GM21423 (cell line): ENCODE measurements at regions not wholly inside any gene's neighbourhood (a gene's known extent, or its start where the extent isn't known, plus 50 kb on each side); places are given as distances from the start of the nearest gene placed in this dataset.

Experiments
- ATAC-seq: cut with Tn5 transposase; IDR thresholded peaks from one replicate; pipeline ENCODE4 v1.9.1; 2021; ENCODE audit warnings: mild to moderate bottlenecking, moderate library complexity; ENCODE audit not compliant: unreplicated experiment

DNA sequence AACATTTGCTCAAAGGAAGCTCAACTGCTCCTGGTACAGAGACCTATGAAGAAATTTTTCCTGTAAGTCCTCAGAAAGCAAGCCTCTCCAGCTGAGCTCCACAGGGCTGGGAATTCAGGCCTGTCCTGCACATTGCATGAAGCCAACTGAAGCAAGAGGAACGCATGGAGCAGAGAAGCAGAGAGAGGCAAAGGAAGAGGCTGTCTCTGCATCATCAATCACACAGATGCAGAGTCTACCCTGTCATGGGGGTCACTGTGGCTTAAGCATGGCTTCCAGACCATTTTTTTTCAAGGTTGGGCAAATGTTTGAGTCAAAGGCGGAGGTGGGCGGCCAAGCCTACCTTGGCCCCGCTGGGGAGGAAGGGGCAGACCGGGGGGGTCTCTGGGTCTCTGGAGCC lies 110.3 kb upstream of the MSX1 start:
- no peak for ATAC-seq

DNA sequence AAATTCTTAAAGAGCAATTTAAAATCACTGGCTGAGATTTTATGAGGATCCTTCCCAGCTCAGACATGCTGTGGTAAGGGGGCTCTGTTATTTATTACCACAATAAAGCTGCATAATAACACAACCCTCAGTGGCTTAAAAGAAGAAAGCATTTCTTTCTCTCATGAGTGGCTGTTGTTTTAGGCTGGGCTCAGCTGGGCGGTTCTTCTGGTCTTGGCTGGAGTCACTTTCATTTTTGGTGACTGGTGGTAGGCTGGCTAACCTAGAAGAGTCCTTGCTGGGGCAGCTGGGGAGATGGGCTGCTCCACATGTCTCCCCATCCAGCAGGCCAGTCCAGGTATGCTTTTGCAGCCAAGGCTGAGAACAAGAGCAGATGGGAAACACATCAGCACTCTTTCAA lies 113.0 kb upstream of the MSX1 start:
- ATAC-seq, result no peak

DNA sequence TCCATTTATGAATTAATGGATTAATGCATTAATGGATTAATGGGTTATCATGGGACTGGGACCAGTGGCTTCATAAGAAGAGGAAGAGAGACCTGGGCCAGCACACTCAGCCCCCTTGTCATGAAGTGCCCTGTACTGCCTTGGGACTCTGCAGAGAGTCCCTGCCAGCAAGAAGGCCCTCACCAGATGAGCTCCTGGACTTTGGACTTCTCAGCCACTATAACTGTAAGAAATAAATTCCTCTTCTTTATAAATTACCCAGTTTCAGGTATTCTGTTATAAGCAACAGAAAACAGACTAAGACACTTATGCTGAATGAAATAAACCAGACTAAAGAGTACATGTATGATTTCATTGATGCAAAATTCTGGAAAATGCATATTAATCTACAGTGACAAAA lies 119.4 kb upstream of the MSX1 start:
- ATAC-seq, result no peak

DNA sequence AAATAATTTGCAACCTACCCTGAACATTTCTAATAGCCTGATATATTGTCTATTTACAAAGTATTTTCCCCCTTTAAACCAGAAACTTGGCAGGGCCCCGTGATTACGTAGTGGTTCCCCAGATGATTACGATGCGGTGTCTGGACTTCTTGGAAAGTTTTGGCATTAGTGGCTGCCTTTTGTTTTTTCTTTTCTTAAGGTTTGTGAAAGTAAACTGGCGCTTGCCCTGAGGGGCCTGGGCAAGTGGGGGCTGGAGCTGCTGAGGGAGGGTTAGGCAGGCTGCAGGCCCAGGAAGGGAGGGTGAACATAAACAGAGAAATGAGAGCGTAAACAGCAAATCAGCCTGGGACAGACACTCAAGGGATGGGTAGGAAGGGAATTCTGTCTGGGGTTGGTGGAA lies 123.6 kb upstream of the MSX1 start:
- ATAC-seq, result no peak

DNA sequence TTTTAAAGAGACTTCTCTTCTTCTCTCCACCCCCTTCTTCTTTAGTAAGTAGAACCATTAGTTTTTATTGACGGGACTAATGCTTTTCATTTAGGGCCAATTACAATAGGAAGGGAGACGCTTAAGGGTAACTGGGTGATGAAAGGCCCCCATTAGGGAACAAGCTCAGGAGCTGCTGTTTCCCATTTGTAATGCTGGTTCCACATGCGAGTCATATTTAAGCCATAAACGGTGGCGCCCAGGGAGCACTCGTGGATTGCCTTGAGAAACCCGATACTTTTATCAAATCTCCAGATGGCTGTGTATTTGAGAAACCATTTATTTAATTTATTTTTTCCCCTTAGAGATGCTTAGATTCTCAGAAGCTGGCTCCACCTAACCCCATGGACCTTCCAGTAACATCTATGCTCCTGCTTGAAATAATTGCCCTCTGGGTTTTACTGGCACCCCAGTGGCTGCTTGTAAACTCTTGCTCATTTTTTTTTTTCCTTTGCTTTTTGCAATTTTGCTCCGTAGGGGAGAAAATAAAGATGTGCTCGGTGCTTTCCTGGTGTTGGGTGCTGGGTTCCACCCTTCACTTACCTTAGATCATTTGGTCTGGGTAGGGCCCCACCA lies 124.2 kb upstream of the MSX1 start:
- no peak for ATAC-seq

DNA sequence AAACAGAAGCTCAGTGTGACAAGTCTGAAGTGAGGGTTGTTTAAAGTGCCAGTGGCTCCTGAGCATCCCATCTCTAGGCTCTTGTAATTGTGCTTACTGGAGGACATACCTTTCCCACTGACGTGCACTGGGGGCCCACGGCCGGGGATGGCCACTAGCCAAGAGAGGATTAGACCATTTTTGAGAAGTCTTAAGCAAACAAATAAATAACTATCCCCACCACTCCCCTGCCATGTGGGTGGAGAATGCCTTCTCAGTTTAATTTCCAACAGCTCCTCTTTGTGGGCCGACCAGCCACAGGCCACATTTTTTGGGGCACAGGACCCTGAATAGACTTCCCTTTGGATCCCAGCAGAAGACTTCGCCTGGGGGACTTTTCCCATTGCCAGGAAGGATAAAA lies 125.0 kb upstream of the MSX1 start:
- ATAC-seq, result no peak

DNA sequence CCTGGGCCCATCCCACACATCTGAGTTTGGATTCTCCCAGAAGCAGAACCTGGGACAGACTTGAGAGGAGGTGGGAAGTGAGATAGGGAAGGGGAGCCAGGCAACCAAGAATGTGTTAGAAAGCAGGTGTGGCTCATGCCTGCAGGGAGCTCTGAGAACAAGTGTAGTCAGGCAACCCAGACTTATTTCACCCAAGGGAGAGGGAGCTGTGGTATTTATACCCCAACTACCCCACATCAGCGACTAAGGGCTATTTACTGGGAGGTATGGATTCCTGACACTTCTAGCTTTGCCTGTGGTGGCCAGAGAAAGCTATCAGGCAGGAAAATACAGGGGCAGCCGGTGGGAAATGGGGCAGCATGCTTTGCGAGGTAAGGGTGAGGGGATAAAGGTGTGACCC lies 125.8 kb upstream of the MSX1 start:
- ATAC-seq, result no peak

DNA sequence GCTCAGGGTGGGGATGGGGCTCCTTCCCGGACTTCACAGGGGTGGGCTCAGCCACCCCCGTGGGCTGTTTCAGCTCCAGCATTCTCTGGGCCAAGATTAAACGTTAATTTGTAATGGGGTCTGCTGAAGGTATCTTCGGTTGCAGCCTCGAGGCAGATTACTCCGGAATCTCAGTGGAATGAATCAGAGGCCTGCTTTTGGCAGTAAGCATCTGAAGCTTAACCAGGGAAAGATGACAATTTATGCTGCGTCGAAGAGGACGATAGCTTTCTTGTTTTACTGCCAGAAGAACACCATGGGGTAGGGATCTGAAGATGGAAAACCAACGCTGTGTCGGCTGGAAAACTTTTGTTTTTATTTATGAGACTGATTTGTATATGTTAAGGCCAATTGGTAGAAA lies 129.2 kb upstream of the MSX1 start:
- no peak for ATAC-seq

DNA sequence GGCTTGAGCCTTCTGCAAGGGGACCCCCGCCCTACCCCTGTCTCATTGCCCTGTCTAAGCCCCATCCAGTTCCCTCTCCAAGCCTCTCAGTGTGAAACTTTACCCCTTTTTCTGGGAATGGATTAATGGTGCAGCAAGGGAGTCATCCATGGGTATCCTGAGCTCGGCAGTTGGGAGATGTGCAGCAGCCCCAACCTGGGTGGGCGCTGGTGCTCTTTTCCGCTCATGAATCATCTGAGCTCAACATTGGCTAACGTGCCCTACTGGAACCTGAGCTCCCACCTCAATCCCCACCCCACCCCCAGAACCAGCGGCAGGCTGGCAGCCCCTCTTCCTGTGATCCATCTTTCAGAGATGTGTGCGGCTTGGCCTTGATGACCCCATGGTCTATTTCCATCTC lies 130.3 kb upstream of the MSX1 start:
- no peak for ATAC-seq

DNA sequence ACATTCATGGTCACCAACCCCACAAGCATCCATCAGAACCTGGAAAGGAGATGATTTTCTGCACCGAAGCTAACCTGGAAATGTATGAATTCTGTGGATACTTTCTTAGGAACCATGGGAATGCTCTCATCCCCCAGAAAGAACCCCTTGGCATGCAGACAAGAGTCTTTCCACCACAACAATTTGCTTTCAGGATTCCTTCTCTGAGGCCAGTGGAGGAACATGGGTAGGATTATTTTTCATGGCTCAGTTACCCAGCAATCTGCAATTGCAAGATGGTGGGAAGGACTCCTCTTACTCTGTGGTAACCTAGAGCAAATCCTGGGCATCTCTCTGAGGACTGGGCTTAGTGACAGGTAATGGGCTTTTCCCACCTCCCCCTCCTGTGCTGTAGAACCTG lies 131.9 kb upstream of the MSX1 start:
- ATAC-seq, result no peak

DNA sequence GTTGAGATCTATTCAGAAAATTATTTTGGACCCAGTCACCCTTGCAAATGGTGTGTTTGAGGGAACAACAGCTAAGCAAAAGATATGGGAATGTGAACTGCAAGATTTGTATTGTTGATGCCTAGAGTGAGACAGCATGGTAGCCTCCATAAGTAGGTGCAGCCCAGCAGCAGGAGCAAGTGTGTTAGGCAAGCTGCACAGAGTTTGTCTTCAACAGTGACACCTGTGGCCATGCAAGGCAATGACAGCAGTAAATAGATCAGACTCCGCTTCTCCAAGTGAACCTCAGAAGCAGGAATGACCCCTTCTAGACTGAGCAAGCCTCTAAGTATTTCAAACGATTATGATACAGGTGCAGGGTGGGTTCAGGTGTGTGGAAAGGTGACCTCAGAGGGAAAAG lies 133.4 kb upstream of the MSX1 start:
- no peak for ATAC-seq

DNA sequence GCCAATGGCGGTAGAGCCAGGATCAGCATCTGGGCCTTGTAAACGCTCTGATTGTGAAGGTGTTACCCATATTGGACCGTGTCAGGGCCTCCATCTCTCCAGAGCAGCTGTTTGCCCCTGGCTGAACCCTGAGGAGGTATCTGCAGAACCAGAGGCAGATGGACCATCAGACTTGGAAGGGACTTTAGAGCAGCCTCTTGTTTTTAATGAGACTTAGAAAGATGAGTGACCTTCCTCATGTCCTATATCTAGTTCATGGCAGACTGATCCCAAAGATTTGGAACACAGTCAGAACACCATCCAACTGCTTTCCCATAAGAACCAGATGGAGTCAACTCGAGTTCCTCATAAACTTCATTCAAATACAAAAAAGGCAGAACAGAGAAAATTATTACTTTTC lies 135.1 kb upstream of the MSX1 start:
- ATAC-seq, result no peak

DNA sequence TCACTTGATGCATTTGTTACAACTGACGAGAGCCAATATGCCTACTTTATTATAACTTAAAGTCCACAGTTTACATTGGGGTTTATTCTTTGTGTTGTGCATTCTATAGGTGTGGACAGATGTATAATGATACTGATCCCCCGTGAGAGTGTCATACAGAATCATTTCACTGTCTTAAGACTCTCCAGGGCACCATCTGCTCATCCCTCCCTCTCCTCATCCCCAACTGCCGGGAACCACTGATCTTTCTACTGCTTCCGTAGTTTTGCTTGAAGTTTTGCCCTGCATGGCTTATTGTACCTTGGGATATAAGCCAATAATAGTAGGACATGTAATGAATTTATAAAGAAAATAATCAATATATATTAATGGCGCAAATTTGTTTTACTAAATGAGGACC lies 137.8 kb upstream of the MSX1 start:
- no peak for ATAC-seq

DNA sequence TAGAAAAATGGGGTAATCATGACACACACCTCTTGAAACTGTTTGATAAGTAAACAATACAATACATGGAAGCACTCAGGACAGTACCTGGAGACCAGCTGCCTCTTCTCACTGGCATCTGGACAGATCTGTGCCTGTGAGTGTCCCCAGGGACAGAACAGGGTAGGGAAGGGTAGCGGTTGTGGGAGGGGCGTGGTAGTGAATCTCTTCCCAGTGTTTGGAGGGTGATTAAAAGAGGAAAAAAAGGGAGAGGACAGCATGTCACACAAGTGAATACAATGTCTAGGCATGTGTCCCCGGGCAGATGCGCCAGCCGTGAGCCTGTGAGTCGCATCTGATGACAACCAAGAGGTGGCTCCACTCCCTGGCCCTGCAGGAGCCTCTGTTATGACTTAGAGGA lies 138.8 kb upstream of the MSX1 start:
- no peak for ATAC-seq

DNA sequence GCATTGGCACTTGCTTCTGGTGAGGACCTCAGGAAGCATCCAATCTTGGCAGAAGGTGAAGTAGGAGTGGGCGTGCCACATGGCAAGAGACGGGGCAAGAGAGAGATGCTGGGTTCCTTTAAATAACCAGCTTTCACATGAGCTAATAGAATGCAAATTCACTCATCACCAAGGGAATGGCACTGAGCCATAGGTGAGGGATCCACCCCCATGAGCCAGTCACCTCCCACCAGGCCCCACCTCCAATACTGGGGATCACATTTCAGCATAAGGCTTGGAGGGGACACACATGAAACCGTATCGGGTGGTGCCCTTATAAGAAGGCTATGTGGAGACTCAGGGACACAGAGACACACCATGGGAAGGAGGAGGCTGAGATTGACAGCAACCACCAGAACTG lies 140.0 kb upstream of the MSX1 start:
- no peak for ATAC-seq

DNA sequence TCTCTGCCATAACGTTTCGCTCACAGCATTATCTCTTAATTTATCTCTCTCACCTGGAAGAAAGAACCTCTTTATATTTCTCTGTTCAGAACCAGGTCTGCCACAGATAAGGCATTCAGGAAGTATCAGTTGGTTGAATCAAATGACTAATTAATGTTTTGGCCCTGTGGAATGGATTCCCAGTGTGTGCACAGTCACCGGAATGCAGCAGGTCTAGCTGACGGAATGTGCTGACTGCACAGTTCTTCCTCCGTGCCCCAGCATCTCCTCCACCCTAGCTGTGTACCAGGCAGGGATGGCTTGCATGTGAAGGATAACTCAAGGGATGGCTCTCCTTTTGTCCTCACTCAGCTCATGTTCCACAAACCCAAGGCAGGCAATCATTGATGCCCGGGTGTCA lies 141.8 kb upstream of the MSX1 start:
- ATAC-seq, result no peak

DNA sequence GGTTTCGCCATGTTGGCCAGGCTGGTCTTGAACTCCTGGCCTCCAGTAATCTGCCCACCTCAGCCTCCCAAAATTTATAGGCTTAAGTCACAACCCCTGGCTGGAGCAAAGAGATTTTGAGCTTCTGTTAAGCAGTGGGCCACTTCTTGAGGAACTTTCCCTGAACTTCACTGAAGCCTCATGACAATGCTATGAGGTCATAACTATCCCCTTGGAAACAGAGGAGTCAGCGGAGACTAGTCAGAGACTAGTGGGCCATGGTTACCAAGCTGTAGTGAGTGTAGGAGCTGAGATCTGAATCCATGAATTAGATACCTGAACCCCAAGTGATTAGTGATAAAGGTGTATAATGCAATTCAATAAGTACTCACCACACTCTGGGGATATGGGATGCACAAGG lies 145.1 kb upstream of the MSX1 start:
- ATAC-seq, result no peak

DNA sequence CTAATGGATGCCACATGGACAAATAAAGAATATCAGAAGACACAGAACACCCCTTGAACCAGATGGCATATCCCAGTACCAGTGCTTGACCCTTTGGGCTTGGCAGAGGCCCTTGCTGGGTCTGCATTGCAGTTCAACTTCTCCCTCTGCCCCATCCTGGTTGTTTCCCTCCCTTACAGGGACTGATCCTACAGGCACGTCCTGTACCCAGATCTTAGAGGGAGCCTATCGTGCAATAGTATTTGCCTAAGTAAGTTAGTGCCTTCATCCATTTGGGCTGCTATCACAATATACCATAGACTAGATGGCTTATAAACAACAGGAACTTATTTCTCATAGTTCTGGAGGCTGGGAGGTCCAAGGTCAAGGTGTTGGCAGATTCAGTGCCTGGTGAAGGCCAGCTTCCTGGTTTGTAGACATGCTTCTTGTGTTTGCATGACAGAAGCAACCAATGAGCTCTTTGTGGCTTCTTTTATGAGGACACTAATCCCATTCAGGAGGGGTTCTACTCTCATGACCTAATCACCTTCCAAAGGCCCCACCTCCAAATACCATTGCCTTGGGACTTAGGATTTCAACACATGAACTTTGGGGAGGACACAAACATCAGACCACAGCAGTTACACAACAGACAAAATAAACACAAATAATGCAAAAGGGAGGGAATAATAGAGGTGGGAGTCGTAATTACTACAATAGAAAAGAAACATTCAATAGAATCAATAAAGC lies 146.5 kb upstream of the MSX1 start:
- no peak for ATAC-seq

DNA sequence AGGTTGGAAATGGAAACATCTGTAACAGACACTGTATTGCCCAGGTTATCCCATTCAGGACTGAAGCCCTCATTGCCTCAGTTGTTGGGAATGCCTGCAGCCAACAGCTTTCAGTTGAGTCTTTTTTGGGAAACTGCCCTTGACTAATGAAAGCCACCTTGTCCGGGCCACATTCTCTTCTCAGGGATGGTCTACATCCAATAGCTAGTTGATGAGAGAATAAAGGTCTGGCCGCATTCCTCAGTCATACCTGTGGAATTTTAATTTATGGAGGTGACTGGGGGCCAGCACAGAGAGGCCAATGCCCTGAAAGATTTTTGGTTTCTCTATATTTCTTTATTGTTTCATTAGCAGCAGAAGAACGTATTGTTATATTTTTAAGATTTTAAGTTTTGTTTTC lies 147.6 kb upstream of the MSX1 start:
- no peak for ATAC-seq

DNA sequence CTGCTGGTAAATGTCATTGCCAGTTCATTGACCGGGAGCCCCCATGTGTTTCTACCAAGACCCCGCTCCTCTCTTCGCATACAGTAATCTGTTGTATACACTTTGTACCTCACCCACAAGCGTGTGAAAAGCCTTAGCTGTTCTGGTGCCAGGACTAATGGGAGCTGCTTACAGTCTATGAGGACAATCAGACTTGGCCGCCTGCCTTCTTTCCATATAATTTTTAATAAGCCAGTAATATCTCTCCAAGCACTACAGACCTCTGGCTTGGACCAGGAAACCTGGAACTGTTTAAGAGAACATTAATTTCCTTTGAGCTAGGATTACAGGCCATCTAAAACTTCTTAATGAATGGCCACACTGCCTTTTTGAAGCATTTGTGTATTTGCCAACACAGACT lies 149.7 kb upstream of the MSX1 start:
- ATAC-seq, result no peak

DNA sequence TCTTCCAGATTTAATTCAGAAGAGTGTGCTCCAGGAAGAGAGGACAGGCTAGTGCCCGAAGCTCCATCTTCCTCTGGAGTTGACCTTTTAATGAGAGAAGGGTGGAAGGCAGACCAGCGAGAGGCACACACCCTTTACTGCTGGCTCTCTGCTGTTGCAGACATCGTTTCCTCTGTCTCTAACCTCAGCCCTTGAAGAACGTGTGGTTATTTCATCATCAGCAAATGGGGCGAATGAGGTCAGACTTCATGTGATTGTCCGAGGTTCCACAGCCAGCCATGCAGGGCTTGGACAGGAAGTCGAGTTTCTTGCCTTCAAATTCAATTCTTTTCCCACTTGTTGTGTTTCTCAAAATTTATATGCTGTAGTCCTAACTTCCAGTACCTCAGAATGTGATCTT lies 155.2 kb upstream of the MSX1 start:
- ATAC-seq, result no peak

DNA sequence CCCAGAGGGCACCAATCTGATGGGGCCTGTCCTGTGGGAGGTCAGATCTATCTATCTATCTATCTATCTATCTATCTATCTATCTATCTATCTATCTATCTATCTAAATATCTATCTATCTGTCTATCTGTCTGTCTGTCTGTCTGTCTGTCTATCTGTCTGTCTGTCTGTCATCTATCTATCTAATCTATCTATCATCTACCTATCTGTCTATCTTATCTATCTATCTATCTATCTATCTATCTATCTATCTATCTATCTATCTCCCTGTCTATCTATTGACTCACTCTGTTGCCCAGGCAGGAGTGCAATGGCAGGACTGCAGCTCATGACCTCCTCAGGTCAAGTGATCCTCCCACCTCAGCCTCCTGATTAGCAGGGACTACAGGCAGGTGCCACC lies 155.7 kb upstream of the STX18 start:
- no peak for ATAC-seq

DNA sequence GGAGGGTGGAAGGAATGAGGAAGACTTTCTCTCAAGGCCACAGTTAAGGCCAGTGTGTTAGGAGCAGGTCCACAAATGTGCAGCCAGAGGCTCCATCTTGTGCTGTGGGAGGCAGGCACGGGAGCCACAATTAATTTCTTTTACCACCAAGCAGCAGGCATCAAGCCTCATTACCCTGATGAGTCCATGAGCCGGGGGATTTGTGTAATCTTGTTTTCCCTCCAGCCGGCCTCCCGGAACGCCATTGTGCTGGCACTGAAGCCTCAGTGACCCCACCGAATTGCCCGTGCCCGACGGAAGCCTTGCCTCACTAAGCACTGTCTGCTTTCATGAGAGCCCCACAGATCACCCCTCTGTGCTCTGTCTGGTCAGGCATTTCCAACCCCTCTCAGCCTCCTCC lies 154.7 kb upstream of the STX18 start:
- no peak for ATAC-seq
